22Rv1 (cell line): ENCODE measurements at regions not wholly inside any gene's neighbourhood (a gene's known extent, or its start where the extent isn't known, plus 50 kb on each side); places are given as distances from the start of the nearest gene placed in this dataset.

Experiments
- H3K27ac ChIP-seq: fragments of 450-650 bp; 2 replicates; pipeline ENCODE4 v1.5.1; 2017
- ZFX ChIP-seq: fragments of 450-650 bp; IDR thresholded peaks from 2 replicates; pipeline ENCODE4 v1.6.1; 2017; ENCODE audit warnings: antibody characterized with exemption, borderline replicate concordance
- TF ChIP-seq, protein P1 (sequence below): fragments of 450-650 bp; IDR thresholded peaks from 2 replicates; pipeline ENCODE4 v1.5.1; 2017; ENCODE audit warnings: mild to moderate bottlenecking

- no peak for TF ChIP-seq ZFX
- TF ChIP-seq, protein P1, sequence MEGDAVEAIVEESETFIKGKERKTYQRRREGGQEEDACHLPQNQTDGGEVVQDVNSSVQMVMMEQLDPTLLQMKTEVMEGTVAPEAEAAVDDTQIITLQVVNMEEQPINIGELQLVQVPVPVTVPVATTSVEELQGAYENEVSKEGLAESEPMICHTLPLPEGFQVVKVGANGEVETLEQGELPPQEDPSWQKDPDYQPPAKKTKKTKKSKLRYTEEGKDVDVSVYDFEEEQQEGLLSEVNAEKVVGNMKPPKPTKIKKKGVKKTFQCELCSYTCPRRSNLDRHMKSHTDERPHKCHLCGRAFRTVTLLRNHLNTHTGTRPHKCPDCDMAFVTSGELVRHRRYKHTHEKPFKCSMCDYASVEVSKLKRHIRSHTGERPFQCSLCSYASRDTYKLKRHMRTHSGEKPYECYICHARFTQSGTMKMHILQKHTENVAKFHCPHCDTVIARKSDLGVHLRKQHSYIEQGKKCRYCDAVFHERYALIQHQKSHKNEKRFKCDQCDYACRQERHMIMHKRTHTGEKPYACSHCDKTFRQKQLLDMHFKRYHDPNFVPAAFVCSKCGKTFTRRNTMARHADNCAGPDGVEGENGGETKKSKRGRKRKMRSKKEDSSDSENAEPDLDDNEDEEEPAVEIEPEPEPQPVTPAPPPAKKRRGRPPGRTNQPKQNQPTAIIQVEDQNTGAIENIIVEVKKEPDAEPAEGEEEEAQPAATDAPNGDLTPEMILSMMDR, result no peak
Measured at GRCh38 chr21:27248814-27249213, 281.9 kb upstream of the ADAMTS5 start.

GRCh38 chr21:27246741-27247140, 279.9 kb upstream of the ADAMTS5 start:
- TF ChIP-seq ZFX, result no peak
- TF ChIP-seq, protein P1, result no peak
- no peak overlapping the region for H3K27ac ChIP-seq

More at GRCh38 chr21:27248814-27249213, 281.9 kb upstream of the ADAMTS5 start:
- H3K27ac ChIP-seq, result no peak overlapping the region

DNA sequence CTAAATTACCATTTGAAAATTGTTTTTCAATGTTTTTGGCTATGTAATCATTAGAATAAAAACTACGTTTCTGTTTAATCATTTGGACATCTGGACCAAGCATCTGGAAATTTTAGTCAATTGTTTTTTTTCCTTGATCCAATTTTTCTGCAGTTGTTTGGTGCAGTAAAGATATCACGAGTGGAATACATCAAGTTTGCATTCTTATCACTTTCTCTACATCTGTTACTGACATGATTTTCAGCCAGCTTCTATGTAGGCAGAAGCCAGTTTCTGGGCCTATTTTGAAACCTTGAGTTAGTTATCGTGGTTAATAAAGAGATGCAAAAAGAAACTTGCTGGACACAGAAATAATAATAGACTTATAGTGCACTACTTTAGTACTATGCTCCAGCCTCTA, 277.9 kb upstream of the ADAMTS5 start:
- TF ChIP-seq, protein P1, result no peak
- TF ChIP-seq ZFX, result no peak
- no peak overlapping the region for H3K27ac ChIP-seq

- TF ChIP-seq, protein P1, result no peak
- TF ChIP-seq ZFX, result no peak
Measured at GRCh38 chr21:27244352-27244751, 277.5 kb upstream of the ADAMTS5 start.

GRCh38 chr21:27240839-27241238, 274.0 kb upstream of the ADAMTS5 start:
- no peak for TF ChIP-seq ZFX
- TF ChIP-seq, protein P1, result no peak

More at GRCh38 chr21:27244352-27244751, 277.5 kb upstream of the ADAMTS5 start:
- no peak overlapping the region for H3K27ac ChIP-seq

GRCh38 chr21:27233514-27234115, 266.7 kb upstream of the ADAMTS5 start:
- no peak overlapping the region for H3K27ac ChIP-seq
- no peak for TF ChIP-seq ZFX
- TF ChIP-seq, protein P1, result no peak

More at GRCh38 chr21:27240839-27241238, 274.0 kb upstream of the ADAMTS5 start:
- no peak overlapping the region for H3K27ac ChIP-seq

DNA sequence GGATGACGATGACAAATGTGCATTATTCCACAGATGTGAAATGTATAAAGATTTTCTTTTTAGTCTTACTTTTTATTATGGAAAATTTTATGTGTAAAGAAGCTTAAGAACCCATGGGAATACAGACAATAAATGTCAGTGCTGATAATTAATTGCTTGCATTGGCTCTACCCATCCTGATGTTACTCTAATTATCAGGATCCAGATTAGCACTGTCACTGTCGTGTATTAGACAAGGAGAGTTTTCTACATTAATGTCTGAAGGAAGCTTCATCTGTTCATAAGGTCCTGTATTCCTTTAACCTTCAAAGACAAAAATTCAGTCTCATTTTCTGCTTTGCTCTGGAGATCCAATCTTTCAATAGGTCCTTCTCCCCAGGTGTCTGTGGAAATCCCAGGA, 259.1 kb upstream of the ADAMTS5 start:
- no peak overlapping the region for H3K27ac ChIP-seq
- TF ChIP-seq ZFX, result no peak
- TF ChIP-seq, protein P1, result no peak
